ENCODE measurements at regions not wholly inside any gene's neighbourhood (a gene's known extent, or its start where the extent isn't known, plus 50 kb on each side); places are given as distances from the start of the nearest gene placed in this dataset.

- ATAC-seq (peak; percentile 72 to 98 (median 91)), DNase-seq (peak; percentile 42 to 71)
- WGBS (ENCODE audit: insufficient coverage) = 26% methylated on average over 7 of the region's 8 CpGs
- TF ChIP-seq CTCF (IDR thresholded peaks at IDR 0.05) = peak; percentile 71
- no peak overlapping the region for H3K27ac Mint-ChIP-seq
- H3K36me3 Mint-ChIP-seq = no peaks in the 10 kb centered on the region
- H3K27ac ChIP-seq (ENCODE audit: low read length) = no peak overlapping the region
- H3K27me3 ChIP-seq (ENCODE audit: control insufficient read depth, insufficient read depth, low read length) = no peaks in the 10 kb centered on the region
- H3K4me3 ChIP-seq (ENCODE audit: low read length) = no peak overlapping the region
- no peak overlapping the region for H3K4me3 Mint-ChIP-seq
- H3K4me1 Mint-ChIP-seq = no peaks in the 10 kb centered on the region
- no peaks in the 10 kb centered on the region for H3K9me3 ChIP-seq (ENCODE audit: control insufficient read depth, insufficient read depth, low read length)
- H3K36me3 ChIP-seq (ENCODE audit: control insufficient read depth, insufficient read depth, low read length) = no peaks in the 10 kb centered on the region
- H3K9me3 Mint-ChIP-seq = no peaks in the 10 kb centered on the region
- intact Hi-C loops (cut with micrococcal nuclease) = loop anchor here (1.0 kb wide), 3 partner anchors 531 to 977 kb away; no protein-coding TSS in a partner anchor
- H3K4me1 ChIP-seq (ENCODE audit: control insufficient read depth, insufficient read depth, low read length) = no peaks in the 10 kb centered on the region
- H3K27me3 Mint-ChIP-seq (ENCODE audit: low read depth in 2 of 2) = peaks cover 4 to 12% of the 10 kb centered on the region in 2 donors
Measured at GRCh38 chr1:221478050-221478949, 263.6 kb downstream of the DUSP10 start.

- H3K27ac ChIP-seq (ENCODE audit: low read length) = no peak overlapping the region
- H3K27me3 ChIP-seq (ENCODE audit: control insufficient read depth, insufficient read depth, low read length) = no peaks in the 10 kb centered on the region
- TF ChIP-seq CTCF (IDR thresholded peaks at IDR 0.05) = no peak
- no peaks in the 10 kb centered on the region for H3K4me1 Mint-ChIP-seq
- no peak overlapping the region for H3K4me3 Mint-ChIP-seq
- H3K4me1 ChIP-seq (ENCODE audit: control insufficient read depth, insufficient read depth, low read length) = no peaks in the 10 kb centered on the region
- no peaks in the 10 kb centered on the region for H3K36me3 Mint-ChIP-seq
- intact Hi-C loops (cut with micrococcal nuclease) = no loop called here
- WGBS (ENCODE audit: insufficient coverage) = 82% methylated on average over 8 of the region's 8 CpGs
- DNase-seq (no peak), ATAC-seq (no peak)
- no peak overlapping the region for H3K4me3 ChIP-seq (ENCODE audit: low read length)
- no peaks in the 10 kb centered on the region for H3K9me3 ChIP-seq (ENCODE audit: control insufficient read depth, insufficient read depth, low read length)
- H3K27me3 Mint-ChIP-seq (ENCODE audit: low read depth in 2 of 2) = no peaks in the 10 kb centered on the region
- no peaks in the 10 kb centered on the region for H3K9me3 Mint-ChIP-seq
- no peak overlapping the region for H3K27ac Mint-ChIP-seq
- no peaks in the 10 kb centered on the region for H3K36me3 ChIP-seq (ENCODE audit: control insufficient read depth, insufficient read depth, low read length)
Measured at GRCh38 chr1:221487781-221488524, 253.9 kb downstream of the DUSP10 start.

GRCh38 chr1:221488550-221488949 is 253.3 kb downstream of the DUSP10 start:
- TF ChIP-seq CTCF (IDR thresholded peaks at IDR 0.05) = no peak
- Mint-ChIP-seq H3K4me3 (no peak overlapping the region), H3K27ac (no peak overlapping the region), H3K27me3 (ENCODE audit: low read depth in 2 of 2) (no peaks in the 10 kb centered on the region), H3K4me1 (no peaks in the 10 kb centered on the region), H3K9me3 (no peaks in the 10 kb centered on the region), H3K36me3 (no peaks in the 10 kb centered on the region)
- no peaks in the 10 kb centered on the region for H3K4me1 ChIP-seq (ENCODE audit: control insufficient read depth, insufficient read depth, low read length)
- intact Hi-C loops (cut with micrococcal nuclease) = no loop called here
- H3K27ac ChIP-seq (ENCODE audit: low read length) = no peak overlapping the region
- WGBS (ENCODE audit: insufficient coverage) = no CpG with 5 or more reads among the region's 1 CpG
- DNase-seq (no peak), ATAC-seq (no peak)
- no peak overlapping the region for H3K4me3 ChIP-seq (ENCODE audit: low read length)
- no peaks in the 10 kb centered on the region for H3K9me3 ChIP-seq (ENCODE audit: control insufficient read depth, insufficient read depth, low read length)
- no peaks in the 10 kb centered on the region for H3K27me3 ChIP-seq (ENCODE audit: control insufficient read depth, insufficient read depth, low read length)
- H3K36me3 ChIP-seq (ENCODE audit: control insufficient read depth, insufficient read depth, low read length) = no peaks in the 10 kb centered on the region

Data from natural killer cell (primary cell).